ENCODE measurements at regions not wholly inside any gene's neighbourhood (a gene's known extent, or its start where the extent isn't known, plus 50 kb on each side); places are given as distances from the start of the nearest gene placed in this dataset.
"Not testable (repeated sequence)": the region's sequence is repeated elsewhere in the genome, so short reads cannot be mapped to it uniquely, and the experiment has no call there.

- DNase-seq, result no peak
These were observed 239.6 kb downstream of the SKIDA1 start for GRCh38 chr10:21285742-21286331.

GRCh38 chr10:21285207-21285606 is 240.3 kb downstream of the SKIDA1 start:
- DNase-seq, result no peak

- no peak for DNase-seq
These were observed 241.2 kb downstream of the SKIDA1 start for GRCh38 chr10:21284301-21284700.

GRCh38 chr10:21283053-21283452 is 242.4 kb downstream of the SKIDA1 start:
- DNase-seq, result not testable (repeated sequence)

- peak; percentile 32 for DNase-seq
These were observed 243.6 kb downstream of the SKIDA1 start for GRCh38 chr10:21281765-21282484.

GRCh38 chr10:21280971-21281572 is 244.4 kb downstream of the SKIDA1 start:
- no peak for DNase-seq

GRCh38 chr10:21280037-21280436 is 245.4 kb downstream of the SKIDA1 start:
- DNase-seq, result no peak

GRCh38 chr10:21279217-21279575 is 246.3 kb downstream of the SKIDA1 start:
- no peak for DNase-seq

GRCh38 chr10:21278491-21279216 is 246.8 kb downstream of the SKIDA1 start:
- peak; percentile 95 for DNase-seq

- DNase-seq, result no peak
These were observed 252.0 kb downstream of the SKIDA1 start for GRCh38 chr10:21273400-21273968.

- peak; percentile 67 for DNase-seq
These were observed 252.7 kb downstream of the SKIDA1 start for GRCh38 chr10:21272643-21273399.

- DNase-seq, result no peak
These were observed 254.5 kb downstream of the SKIDA1 start for GRCh38 chr10:21270976-21271375.

- no peak for DNase-seq
These were observed 256.2 kb downstream of the SKIDA1 start for GRCh38 chr10:21269289-21269688.

- DNase-seq, result no peak
These were observed 259.9 kb downstream of the SKIDA1 start for GRCh38 chr10:21265622-21266021.

- no peak for DNase-seq
These were observed 261.2 kb downstream of the SKIDA1 start for GRCh38 chr10:21264271-21264670.

GRCh38 chr10:21263839-21264238 is 261.6 kb downstream of the SKIDA1 start:
- DNase-seq, result no peak

- no peak for DNase-seq
These were observed 262.1 kb downstream of the SKIDA1 start for GRCh38 chr10:21263263-21263803.

- peak; percentile 81 for DNase-seq
These were observed 263.6 kb downstream of the SKIDA1 start for GRCh38 chr10:21261842-21262294.

GRCh38 chr10:21260506-21261149 is 264.9 kb downstream of the SKIDA1 start:
- no peak for DNase-seq

GRCh38 chr10:21260066-21260465 is 265.4 kb downstream of the SKIDA1 start:
- DNase-seq, result no peak

GRCh38 chr10:21257919-21258318 is 267.6 kb downstream of the SKIDA1 start:
- DNase-seq, result no peak

GRCh38 chr10:21257191-21257590 is 268.3 kb downstream of the SKIDA1 start:
- no peak for DNase-seq
